Esophagus muscularis mucosa (tissue), 4 donors: ENCODE measurements at regions not wholly inside any gene's neighbourhood (a gene's known extent, or its start where the extent isn't known, plus 50 kb on each side); places are given as distances from the start of the nearest gene placed in this dataset.

Source experiments
- DNase-seq: peaks from one replicate; pipeline ENCODE4 v3.0.0-alpha.2; 2017; ENCODE audit errors: extremely low spot score
- H3K27ac ChIP-seq, 4 donors: fragments of 200-600 bp; sonication (generic); replicated peaks in 1 of 4; 1 replicate in 3 of 4; 2 replicates in 1 of 4; pipeline ENCODE4 v1.5.1; 2016 to 2019; ENCODE audit warnings: mild to moderate bottlenecking in 1 of 4
- H3K27me3 ChIP-seq, 4 donors: fragments of 200-600 bp; sonication (generic); one replicate each; pipeline versions ENCODE4 v1.5.1 to v1.6.0; 2016 to 2019
- H3K36me3 ChIP-seq, 4 donors: fragments of 200-600 bp; sonication (generic); one replicate each; pipeline ENCODE4 v1.5.1; 2016 to 2019
- H3K4me1 ChIP-seq, 4 donors: fragments of 200-600 bp; sonication (generic); one replicate each; pipeline ENCODE4 v1.5.1; 2016 to 2019
- H3K4me3 ChIP-seq, 4 donors: fragments of 200-600 bp; sonication (generic); 1 replicate in 2 of 4; 2 replicates in 2 of 4; pipeline ENCODE4 v1.5.1; 2016 to 2019; ENCODE audit warnings: mild to moderate bottlenecking in 4 of 4, moderate library complexity in 1 of 4
- H3K9me3 ChIP-seq, 4 donors: fragments of 200-600 bp; sonication (generic); 1 replicate in 3 of 4; 2 replicates in 1 of 4; pipeline ENCODE4 v1.5.1; 2016 to 2019
- EP300 ChIP-seq: sonication (generic); formaldehyde crosslinking; IDR thresholded peaks from one replicate; pipeline ENCODE4 v1.6.1; 2017; ENCODE audit warnings: antibody characterized with exemption
- POLR2A ChIP-seq: fragments of 450-650 bp; IDR thresholded peaks from one replicate; pipeline ENCODE4 v1.6.1; 2017; ENCODE audit warnings: antibody characterized with exemption, moderate library complexity, mild to moderate bottlenecking, low read depth
- POLR2AphosphoS5 ChIP-seq, 2 donors: sonication (generic); formaldehyde crosslinking; IDR thresholded peaks; one replicate each; pipeline ENCODE4 v1.6.1; 2017; ENCODE audit warnings: antibody characterized with exemption in 2 of 2
- WGBS: methylation state at CpG from one replicate; pipeline ENCODE4 v1.1.5; 2018; 5-methylcytosine and 5-hydroxymethylcytosine counted together
- intact Hi-C: fragments of 100-400 bp; cut with DNase I; formaldehyde crosslinking; loops from one replicate; pipeline ENCODE4 v1.15.1; 2023
- TF ChIP-seq, protein P1 (sequence below), 3 experiments: fragments of 200-600 bp in 2 of 3; fragments of 450-650 bp in 1 of 3; sonication (generic) in 2 of 3; IDR thresholded peaks; one replicate each; pipeline ENCODE4 v1.5.1; 2017 to 2019; ENCODE audit warnings: antibody characterized with exemption in 3 of 3, mild to moderate bottlenecking in 2 of 3, moderate library complexity in 1 of 3

DNA sequence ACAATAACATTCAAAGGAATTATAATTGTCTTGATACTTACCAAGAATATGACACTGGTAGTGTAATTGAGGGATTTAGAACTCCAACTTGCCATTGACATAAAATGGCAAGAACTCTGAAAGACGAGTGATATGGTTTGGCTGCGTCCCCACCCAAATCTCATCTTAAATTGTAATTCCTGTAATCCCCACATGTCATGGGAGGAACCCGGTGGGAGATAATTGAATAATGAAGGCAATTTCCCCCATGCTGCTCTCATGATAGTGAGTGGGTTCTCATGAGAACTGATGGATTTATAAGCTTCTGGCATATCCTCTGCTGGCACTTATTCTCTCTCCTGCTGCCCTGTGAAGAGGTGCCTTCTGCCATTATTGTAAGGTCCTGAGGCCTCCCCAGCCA is 1536.4 kb downstream of the TECRL start:
- intact Hi-C loops: no loop called here
- Histone ChIP-seq H3K4me3 (no peak overlapping the region), H3K27ac (no peak overlapping the region), H3K36me3 (no peaks in the 10 kb centered on the region), H3K9me3 (peaks cover 0 to 4% (median 0%) of the 10 kb centered on the region in 4 donors), H3K27me3 (no peaks in the 10 kb centered on the region), H3K4me1 (no peaks in the 10 kb centered on the region)
- TF ChIP-seq POLR2AphosphoS5 (IDR thresholded peaks at IDR 0.05) (no peak), EP300 (no peak), POLR2A (no peak)
- TF ChIP-seq, protein P1, sequence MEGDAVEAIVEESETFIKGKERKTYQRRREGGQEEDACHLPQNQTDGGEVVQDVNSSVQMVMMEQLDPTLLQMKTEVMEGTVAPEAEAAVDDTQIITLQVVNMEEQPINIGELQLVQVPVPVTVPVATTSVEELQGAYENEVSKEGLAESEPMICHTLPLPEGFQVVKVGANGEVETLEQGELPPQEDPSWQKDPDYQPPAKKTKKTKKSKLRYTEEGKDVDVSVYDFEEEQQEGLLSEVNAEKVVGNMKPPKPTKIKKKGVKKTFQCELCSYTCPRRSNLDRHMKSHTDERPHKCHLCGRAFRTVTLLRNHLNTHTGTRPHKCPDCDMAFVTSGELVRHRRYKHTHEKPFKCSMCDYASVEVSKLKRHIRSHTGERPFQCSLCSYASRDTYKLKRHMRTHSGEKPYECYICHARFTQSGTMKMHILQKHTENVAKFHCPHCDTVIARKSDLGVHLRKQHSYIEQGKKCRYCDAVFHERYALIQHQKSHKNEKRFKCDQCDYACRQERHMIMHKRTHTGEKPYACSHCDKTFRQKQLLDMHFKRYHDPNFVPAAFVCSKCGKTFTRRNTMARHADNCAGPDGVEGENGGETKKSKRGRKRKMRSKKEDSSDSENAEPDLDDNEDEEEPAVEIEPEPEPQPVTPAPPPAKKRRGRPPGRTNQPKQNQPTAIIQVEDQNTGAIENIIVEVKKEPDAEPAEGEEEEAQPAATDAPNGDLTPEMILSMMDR (IDR thresholded peaks at IDR 0.05): no peak
- WGBS: 86% methylated on average over 3 of the region's 3 CpGs
- no peak for DNase-seq

DNA sequence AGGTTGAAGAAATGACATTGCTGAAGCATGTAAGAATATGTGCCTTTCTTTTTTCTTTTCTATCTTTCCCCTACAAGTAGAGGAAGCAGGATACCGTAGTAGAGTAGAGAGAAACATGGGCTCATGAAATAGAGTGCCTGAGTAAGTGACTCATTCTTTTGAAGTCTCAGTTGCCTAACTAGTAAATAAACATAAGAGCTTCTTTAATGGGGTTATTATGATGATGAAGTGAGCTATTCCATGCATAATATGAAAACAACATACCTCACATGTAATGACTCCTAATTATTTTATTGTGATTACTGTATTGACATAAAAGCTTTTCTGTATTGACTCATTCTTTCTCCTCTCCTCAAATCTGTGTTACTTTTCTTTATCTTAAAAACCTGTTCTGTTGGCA is 1538.2 kb downstream of the TECRL start:
- intact Hi-C loops: no loop called here
- no peak overlapping the region for H3K4me3 ChIP-seq
- no peaks in the 10 kb centered on the region for H3K36me3 ChIP-seq
- no peak for DNase-seq
- no peaks in the 10 kb centered on the region for H3K9me3 ChIP-seq
- TF ChIP-seq, protein P1 (IDR thresholded peaks at IDR 0.05): no peak
- TF ChIP-seq EP300 (no peak), POLR2A (no peak), POLR2AphosphoS5 (IDR thresholded peaks at IDR 0.05) (no peak)
- H3K27ac ChIP-seq: no peak overlapping the region
- 71% methylated on average over 1 of the region's 1 CpG for WGBS
- no peaks in the 10 kb centered on the region for H3K4me1 ChIP-seq
- H3K27me3 ChIP-seq: no peaks in the 10 kb centered on the region

DNA sequence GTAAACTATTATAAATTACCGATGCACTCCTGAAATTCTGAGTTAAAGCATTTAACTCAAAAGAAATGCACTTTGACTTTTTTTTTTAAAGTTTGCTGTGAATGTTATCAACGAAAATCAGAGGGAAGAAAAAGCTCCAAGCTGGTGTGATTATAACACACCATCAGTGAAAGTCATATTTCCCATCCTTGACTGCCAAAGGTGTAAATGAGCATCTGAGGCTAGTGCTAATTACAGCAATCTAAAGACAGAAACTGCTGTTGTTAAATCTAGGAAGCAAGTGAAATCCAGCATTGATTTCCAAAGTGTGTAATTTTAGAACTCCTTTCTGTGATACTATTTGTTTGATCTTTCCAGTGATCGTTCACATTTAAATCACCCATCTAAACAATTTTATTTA is 1538.8 kb downstream of the TECRL start:
- WGBS: 74% methylated on average over 3 of the region's 3 CpGs
- DNase-seq: no peak
- TF ChIP-seq, protein P1 (IDR thresholded peaks at IDR 0.05): no peak
- TF ChIP-seq POLR2A (no peak), POLR2AphosphoS5 (IDR thresholded peaks at IDR 0.05) (no peak), EP300 (no peak)
- no peaks in the 10 kb centered on the region for H3K4me1 ChIP-seq
- H3K9me3 ChIP-seq: no peaks in the 10 kb centered on the region
- H3K27ac ChIP-seq: no peak overlapping the region
- no peaks in the 10 kb centered on the region for H3K27me3 ChIP-seq
- H3K4me3 ChIP-seq: no peak overlapping the region
- intact Hi-C loops: no loop called here
- H3K36me3 ChIP-seq: no peaks in the 10 kb centered on the region

DNA sequence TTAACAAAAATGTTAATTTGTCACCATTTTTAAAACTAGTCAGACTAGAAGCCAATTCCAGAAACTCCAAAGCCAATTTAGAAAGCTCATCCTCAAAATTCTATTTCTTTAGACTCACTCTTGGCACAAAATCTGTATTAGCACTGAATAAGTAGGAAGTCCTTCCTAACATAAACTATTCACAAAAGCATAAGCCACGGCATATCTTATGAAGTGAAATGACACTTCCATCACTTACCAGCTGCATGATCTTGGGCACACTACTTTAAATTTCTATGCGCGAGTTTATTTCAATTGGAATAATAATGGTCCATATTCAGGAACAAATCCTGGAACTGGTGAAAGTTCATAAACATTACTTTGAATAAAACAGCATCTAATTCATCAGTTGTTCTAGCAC is 1544.0 kb downstream of the TECRL start:
- no peaks in the 10 kb centered on the region for H3K9me3 ChIP-seq

DNA sequence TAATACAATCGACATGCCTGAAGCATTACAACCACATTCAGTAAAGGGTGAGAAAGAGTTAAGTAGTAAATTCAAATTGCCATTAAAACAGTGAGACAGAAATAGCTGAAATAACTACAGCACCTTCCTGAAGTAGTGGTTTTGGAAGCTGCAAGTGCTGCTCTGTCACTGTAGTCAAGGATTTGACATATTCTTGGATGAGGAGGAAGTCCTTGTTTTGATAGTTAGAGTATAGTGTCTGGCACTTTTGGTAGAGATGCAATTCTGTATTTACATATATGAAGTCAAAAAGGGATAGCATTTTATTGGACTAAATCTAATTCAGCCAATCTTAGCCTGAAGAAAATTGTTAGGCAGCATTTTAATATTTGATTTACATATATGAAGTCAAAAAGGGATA is 1559.6 kb downstream of the TECRL start:
- Histone ChIP-seq H3K36me3 (no peaks in the 10 kb centered on the region), H3K27me3 (no peaks in the 10 kb centered on the region), H3K4me3 (no peak overlapping the region), H3K4me1 (no peaks in the 10 kb centered on the region), H3K27ac (no peak overlapping the region), H3K9me3 (no peaks in the 10 kb centered on the region)
- intact Hi-C loops: no loop called here
- no peak for DNase-seq
- TF ChIP-seq POLR2AphosphoS5 (IDR thresholded peaks at IDR 0.05) (no peak), POLR2A (no peak), EP300 (no peak)
- TF ChIP-seq, protein P1 (IDR thresholded peaks at IDR 0.05): no peak
- 85% methylated on average over 1 of the region's 1 CpG for WGBS

More for the DNA sequence above, 1544.0 kb downstream of the TECRL start:
- intact Hi-C loops: no loop called here
- no peak for DNase-seq
- no peak overlapping the region for H3K4me3 ChIP-seq
- TF ChIP-seq, protein P1 (IDR thresholded peaks at IDR 0.05): no peak
- TF ChIP-seq EP300 (no peak), POLR2AphosphoS5 (IDR thresholded peaks at IDR 0.05) (no peak), POLR2A (no peak)
- H3K27ac ChIP-seq: no peak overlapping the region
- 67% methylated on average over 3 of the region's 3 CpGs for WGBS
- no peaks in the 10 kb centered on the region for H3K27me3 ChIP-seq
- H3K4me1 ChIP-seq: no peaks in the 10 kb centered on the region
- H3K36me3 ChIP-seq: no peaks in the 10 kb centered on the region
